ENCODE measurements at regions not wholly inside any gene's neighbourhood (a gene's known extent, or its start where the extent isn't known, plus 50 kb on each side); places are given as distances from the start of the nearest gene placed in this dataset.

DNA sequence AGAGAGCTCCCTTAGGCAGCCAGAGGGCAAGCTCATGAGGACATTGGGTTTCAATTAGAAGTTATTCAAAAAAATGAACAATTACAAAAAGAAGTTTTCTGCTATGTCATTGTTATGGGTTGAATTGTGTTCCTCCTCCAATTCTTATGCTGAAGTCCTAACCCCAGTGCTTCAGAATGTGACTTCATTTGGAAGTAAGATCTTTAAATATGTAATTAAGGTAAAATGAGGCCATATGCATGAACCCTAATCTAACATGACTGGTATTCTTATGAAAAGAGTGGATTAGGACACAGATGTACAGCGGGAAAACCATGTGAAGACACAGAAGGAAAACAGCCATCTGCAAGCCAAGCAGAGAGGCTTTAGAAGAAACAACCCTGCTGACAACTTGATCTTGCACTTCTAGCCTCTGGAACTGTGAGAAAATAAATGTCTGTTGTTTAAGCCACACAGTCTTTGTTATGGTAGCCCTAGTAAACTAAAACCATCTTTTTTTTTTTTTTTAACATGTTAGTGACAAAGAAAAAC is 929.6 kb downstream of the EPHA3 start:
- TF ChIP-seq, protein P1, sequence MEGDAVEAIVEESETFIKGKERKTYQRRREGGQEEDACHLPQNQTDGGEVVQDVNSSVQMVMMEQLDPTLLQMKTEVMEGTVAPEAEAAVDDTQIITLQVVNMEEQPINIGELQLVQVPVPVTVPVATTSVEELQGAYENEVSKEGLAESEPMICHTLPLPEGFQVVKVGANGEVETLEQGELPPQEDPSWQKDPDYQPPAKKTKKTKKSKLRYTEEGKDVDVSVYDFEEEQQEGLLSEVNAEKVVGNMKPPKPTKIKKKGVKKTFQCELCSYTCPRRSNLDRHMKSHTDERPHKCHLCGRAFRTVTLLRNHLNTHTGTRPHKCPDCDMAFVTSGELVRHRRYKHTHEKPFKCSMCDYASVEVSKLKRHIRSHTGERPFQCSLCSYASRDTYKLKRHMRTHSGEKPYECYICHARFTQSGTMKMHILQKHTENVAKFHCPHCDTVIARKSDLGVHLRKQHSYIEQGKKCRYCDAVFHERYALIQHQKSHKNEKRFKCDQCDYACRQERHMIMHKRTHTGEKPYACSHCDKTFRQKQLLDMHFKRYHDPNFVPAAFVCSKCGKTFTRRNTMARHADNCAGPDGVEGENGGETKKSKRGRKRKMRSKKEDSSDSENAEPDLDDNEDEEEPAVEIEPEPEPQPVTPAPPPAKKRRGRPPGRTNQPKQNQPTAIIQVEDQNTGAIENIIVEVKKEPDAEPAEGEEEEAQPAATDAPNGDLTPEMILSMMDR (IDR thresholded peaks at IDR 0.05; ENCODE audit: poor library complexity): no peak
- TF ChIP-seq EZH2 (IDR thresholded peaks at IDR 0.05; ENCODE audit: borderline replicate concordance) (no peak), EZH2phosphoT487 (IDR thresholded peaks at IDR 0.05; ENCODE audit: low read depth, severe bottlenecking, unreplicated experiment) (no peak)

Data from hepatocyte (in vitro differentiated cells).